Esophagus muscularis mucosa (tissue), 4 donors: ENCODE measurements at regions not wholly inside any gene's neighbourhood (a gene's known extent, or its start where the extent isn't known, plus 50 kb on each side); places are given as distances from the start of the nearest gene placed in this dataset.

ENCODE experiments used
- DNase-seq: peaks from one replicate; pipeline ENCODE4 v3.0.0-alpha.2; 2017; ENCODE audit errors: extremely low spot score
- H3K27ac ChIP-seq, 4 donors: fragments of 200-600 bp; sonication (generic); replicated peaks in 1 of 4; 1 replicate in 3 of 4; 2 replicates in 1 of 4; pipeline ENCODE4 v1.5.1; 2016 to 2019; ENCODE audit warnings: mild to moderate bottlenecking in 1 of 4
- H3K27me3 ChIP-seq, 4 donors: fragments of 200-600 bp; sonication (generic); one replicate each; pipeline versions ENCODE4 v1.5.1 to v1.6.0; 2016 to 2019
- H3K36me3 ChIP-seq, 4 donors: fragments of 200-600 bp; sonication (generic); one replicate each; pipeline ENCODE4 v1.5.1; 2016 to 2019
- H3K4me1 ChIP-seq, 4 donors: fragments of 200-600 bp; sonication (generic); one replicate each; pipeline ENCODE4 v1.5.1; 2016 to 2019
- H3K4me3 ChIP-seq, 4 donors: fragments of 200-600 bp; sonication (generic); 1 replicate in 2 of 4; 2 replicates in 2 of 4; pipeline ENCODE4 v1.5.1; 2016 to 2019; ENCODE audit warnings: mild to moderate bottlenecking in 4 of 4, moderate library complexity in 1 of 4
- H3K9me3 ChIP-seq, 4 donors: fragments of 200-600 bp; sonication (generic); 1 replicate in 3 of 4; 2 replicates in 1 of 4; pipeline ENCODE4 v1.5.1; 2016 to 2019
- EP300 ChIP-seq: sonication (generic); formaldehyde crosslinking; IDR thresholded peaks from one replicate; pipeline ENCODE4 v1.6.1; 2017; ENCODE audit warnings: antibody characterized with exemption
- POLR2A ChIP-seq: fragments of 450-650 bp; IDR thresholded peaks from one replicate; pipeline ENCODE4 v1.6.1; 2017; ENCODE audit warnings: antibody characterized with exemption, moderate library complexity, mild to moderate bottlenecking, low read depth
- POLR2AphosphoS5 ChIP-seq, 2 donors: sonication (generic); formaldehyde crosslinking; IDR thresholded peaks; one replicate each; pipeline ENCODE4 v1.6.1; 2017; ENCODE audit warnings: antibody characterized with exemption in 2 of 2
- WGBS: methylation state at CpG from one replicate; pipeline ENCODE4 v1.1.5; 2018; 5-methylcytosine and 5-hydroxymethylcytosine counted together
- intact Hi-C: fragments of 100-400 bp; cut with DNase I; formaldehyde crosslinking; loops from one replicate; pipeline ENCODE4 v1.15.1; 2023
- TF ChIP-seq, protein P1 (sequence below), 3 experiments: fragments of 200-600 bp in 2 of 3; fragments of 450-650 bp in 1 of 3; sonication (generic) in 2 of 3; IDR thresholded peaks; one replicate each; pipeline ENCODE4 v1.5.1; 2017 to 2019; ENCODE audit warnings: antibody characterized with exemption in 3 of 3, mild to moderate bottlenecking in 2 of 3, moderate library complexity in 1 of 3

DNA sequence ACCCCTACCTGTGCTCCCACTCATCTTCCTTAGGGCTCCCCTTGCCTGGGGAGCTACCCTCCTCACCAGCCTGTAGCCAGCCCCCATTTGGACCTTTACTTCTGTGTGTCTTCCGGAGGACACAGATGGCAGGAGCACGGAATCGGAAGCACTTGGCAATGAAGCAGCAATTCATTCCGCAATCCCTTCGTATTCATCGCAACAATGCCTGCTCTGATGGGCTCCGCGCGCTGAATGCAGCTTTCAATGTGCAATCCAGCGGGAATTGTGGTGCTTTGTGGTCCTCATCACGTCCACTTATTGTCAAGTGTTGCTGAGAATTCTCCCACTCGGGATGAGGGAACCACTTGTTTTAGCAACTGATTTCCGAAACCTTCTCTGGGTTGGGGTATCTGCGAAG is 336.0 kb downstream of the DHX35 start:
- peaks cover 0 to 11% (median 5%) of the 10 kb centered on the region in 4 donors for H3K4me1 ChIP-seq
- H3K27ac ChIP-seq = no peak overlapping the region
- H3K27me3 ChIP-seq = no peaks in the 10 kb centered on the region
- 90% methylated on average over 14 of the region's 14 CpGs for whole genome bisulfite sequencing
- intact Hi-C loops = no loop called here
- no peak for TF ChIP-seq EP300
- no peak for DNase-seq
- no peak overlapping the region for H3K4me3 ChIP-seq
- H3K9me3 ChIP-seq = no peaks in the 10 kb centered on the region
- no peaks in the 10 kb centered on the region for H3K36me3 ChIP-seq

DNA sequence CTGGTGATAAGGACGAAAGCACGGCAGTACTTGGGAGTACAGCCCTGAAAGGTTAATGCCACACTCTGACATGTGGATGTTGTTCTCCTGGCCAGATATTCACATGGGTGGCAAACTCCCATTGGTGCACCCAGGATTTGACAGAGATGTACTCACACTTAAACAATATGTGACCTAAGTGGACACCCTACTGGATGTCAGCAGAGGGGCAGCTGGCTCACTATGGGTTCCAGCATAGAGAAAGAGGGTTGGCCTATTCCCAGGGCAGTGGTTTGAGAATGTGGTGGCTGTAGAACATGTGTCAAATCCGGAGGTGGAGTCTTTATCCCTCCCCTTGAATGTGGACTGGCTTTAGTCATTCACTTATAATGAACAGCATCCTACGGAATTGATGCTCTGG is 333.2 kb downstream of the DHX35 start:
- Histone ChIP-seq H3K9me3 (no peaks in the 10 kb centered on the region), H3K36me3 (no peaks in the 10 kb centered on the region), H3K4me3 (no peak overlapping the region), H3K27me3 (no peaks in the 10 kb centered on the region), H3K4me1 (peaks cover 0 to 24% (median 9%) of the 10 kb centered on the region in 4 donors), H3K27ac (no peak overlapping the region)
- intact Hi-C loops = no loop called here
- DNase-seq = no peak
- WGBS = 43% methylated on average over 4 of the region's 4 CpGs
- TF ChIP-seq POLR2AphosphoS5 (IDR thresholded peaks at IDR 0.05) = no peak
- no peak for TF ChIP-seq POLR2A
- TF ChIP-seq, protein P1, sequence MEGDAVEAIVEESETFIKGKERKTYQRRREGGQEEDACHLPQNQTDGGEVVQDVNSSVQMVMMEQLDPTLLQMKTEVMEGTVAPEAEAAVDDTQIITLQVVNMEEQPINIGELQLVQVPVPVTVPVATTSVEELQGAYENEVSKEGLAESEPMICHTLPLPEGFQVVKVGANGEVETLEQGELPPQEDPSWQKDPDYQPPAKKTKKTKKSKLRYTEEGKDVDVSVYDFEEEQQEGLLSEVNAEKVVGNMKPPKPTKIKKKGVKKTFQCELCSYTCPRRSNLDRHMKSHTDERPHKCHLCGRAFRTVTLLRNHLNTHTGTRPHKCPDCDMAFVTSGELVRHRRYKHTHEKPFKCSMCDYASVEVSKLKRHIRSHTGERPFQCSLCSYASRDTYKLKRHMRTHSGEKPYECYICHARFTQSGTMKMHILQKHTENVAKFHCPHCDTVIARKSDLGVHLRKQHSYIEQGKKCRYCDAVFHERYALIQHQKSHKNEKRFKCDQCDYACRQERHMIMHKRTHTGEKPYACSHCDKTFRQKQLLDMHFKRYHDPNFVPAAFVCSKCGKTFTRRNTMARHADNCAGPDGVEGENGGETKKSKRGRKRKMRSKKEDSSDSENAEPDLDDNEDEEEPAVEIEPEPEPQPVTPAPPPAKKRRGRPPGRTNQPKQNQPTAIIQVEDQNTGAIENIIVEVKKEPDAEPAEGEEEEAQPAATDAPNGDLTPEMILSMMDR (IDR thresholded peaks at IDR 0.05) = no peak
- no peak for TF ChIP-seq EP300

DNA sequence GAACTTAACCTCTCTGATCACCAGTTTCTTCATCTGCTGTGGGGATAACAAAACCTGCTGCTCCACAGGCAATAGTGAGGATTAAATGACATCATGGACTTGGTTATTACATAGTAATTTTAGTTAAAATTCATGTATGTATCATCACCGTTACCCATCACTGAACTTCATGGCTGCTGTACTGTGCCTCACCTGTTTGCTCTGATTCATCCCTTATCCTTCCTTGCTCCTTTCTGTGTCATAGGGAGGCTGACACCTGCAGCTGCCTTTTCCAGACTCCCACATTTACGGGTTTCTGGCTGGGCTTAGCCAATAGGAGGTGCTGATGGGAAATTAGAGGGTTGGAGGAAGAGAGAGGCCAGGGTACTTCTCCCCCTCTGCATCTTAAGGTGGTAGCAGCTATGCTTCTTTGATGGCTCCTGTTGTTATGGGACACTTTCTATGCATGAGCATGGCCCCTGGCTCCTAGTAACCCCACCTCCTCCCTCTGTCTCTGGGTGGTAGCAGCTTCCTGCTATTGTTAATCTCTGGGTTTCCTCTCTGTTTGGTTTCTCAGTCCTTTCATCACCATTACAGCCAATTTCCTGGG is 332.1 kb downstream of the DHX35 start:
- WGBS = 85% methylated on average over 2 of the region's 2 CpGs
- intact Hi-C loops = no loop called here
- H3K27ac ChIP-seq = no peak overlapping the region
- TF ChIP-seq POLR2A = no peak
- no peak for TF ChIP-seq EP300
- TF ChIP-seq POLR2AphosphoS5 (IDR thresholded peaks at IDR 0.05) = no peak
- TF ChIP-seq, protein P1 (IDR thresholded peaks at IDR 0.05) = no peak
- H3K27me3 ChIP-seq = no peaks in the 10 kb centered on the region
- H3K9me3 ChIP-seq = no peaks in the 10 kb centered on the region
- no peaks in the 10 kb centered on the region for H3K36me3 ChIP-seq
- H3K4me1 ChIP-seq = peaks cover 0 to 20% (median 8%) of the 10 kb centered on the region in 4 donors
- no peak overlapping the region for H3K4me3 ChIP-seq
- DNase-seq = no peak

DNA sequence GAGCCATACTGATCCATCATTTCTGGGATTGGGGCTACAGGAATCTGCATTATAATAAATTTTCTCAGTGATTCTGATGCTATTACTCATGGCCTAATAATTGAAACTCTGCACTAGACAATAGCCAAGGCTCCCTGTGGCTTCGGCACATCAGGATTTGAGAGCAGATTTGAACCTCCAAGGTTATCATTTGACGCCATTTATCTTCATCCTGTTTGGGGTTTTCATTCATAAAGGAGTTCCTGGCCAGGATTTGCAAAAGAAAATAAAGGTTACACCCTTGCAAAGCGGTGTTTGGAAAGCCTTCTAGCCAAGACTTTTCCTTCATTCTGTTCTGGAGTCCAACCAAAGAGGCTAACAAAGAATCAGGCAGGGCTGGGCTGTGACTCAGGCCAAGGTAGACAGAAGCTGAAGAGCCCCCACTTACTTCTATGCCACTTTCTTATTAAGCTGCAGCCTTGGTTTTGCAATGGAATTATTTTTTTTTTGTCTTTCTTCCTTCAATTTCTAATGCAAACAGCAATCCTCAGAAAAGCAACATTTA is 330.1 kb downstream of the DHX35 start:
- Histone ChIP-seq H3K36me3 (no peaks in the 10 kb centered on the region), H3K9me3 (no peaks in the 10 kb centered on the region), H3K27ac (no peak overlapping the region), H3K4me3 (no peak overlapping the region), H3K4me1 (peaks cover 0 to 12% (median 5%) of the 10 kb centered on the region in 4 donors), H3K27me3 (no peaks in the 10 kb centered on the region)
- intact Hi-C loops = no loop called here
- TF ChIP-seq POLR2A (no peak), POLR2AphosphoS5 (IDR thresholded peaks at IDR 0.05) (no peak)
- TF ChIP-seq, protein P1 (IDR thresholded peaks at IDR 0.05) = no peak
- 46% methylated on average over 3 of the region's 3 CpGs for WGBS
- DNase-seq = no peak

DNA sequence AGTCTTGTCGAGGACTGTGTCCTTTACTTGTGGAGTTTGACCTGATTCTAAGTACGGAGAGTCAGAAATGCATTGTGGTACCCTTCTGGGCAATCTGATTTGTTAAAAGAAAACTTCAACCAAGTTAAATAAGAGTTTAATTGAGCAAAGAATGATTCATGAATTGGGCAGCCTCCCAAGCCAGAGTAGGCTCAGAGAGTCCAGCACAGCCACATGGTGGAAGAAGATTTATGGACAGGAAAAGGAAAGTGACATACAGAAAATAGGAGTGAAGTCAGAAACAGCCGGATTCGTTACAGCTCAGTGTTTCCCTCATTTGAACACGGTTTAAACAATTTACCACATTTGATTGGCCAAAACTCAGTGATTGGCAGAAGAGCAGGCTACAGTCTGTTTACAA is 329.2 kb downstream of the DHX35 start:
- H3K9me3 ChIP-seq = no peaks in the 10 kb centered on the region
- H3K27ac ChIP-seq = no peak overlapping the region
- intact Hi-C loops = no loop called here
- H3K4me1 ChIP-seq = peaks cover 0 to 12% (median 5%) of the 10 kb centered on the region in 4 donors
- DNase-seq = no peak
- WGBS = 23% methylated on average over 5 of the region's 5 CpGs
- H3K36me3 ChIP-seq = no peaks in the 10 kb centered on the region
- H3K27me3 ChIP-seq = no peaks in the 10 kb centered on the region
- TF ChIP-seq EP300 (no peak), POLR2AphosphoS5 (IDR thresholded peaks at IDR 0.05) (no peak), POLR2A (no peak)
- no peak overlapping the region for H3K4me3 ChIP-seq

DNA sequence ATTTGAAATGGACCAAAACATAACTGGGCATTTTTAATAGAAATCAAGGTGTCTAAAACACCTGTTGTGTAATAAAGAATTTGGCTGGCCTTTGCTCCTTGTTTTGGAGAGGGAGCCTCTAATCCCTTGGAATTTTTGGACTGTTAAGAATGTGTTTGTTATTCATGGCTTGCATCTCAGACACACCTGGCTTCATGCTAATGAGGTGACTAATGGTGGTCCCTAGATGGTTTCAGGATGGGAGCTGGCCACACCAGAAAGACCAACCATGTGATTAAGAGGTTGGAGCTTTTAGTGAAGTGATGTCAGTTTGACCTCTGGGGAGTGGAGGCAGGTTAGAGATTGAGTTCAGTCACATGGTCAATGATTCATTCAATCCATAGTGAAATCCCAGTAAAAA is 328.4 kb downstream of the DHX35 start:
- TF ChIP-seq POLR2A = no peak
- TF ChIP-seq, protein P1 (IDR thresholded peaks at IDR 0.05) = no peak
- no peak for TF ChIP-seq EP300
- no peak for TF ChIP-seq POLR2AphosphoS5 (IDR thresholded peaks at IDR 0.05)
- no peaks in the 10 kb centered on the region for H3K9me3 ChIP-seq
- H3K27me3 ChIP-seq = no peaks in the 10 kb centered on the region
- DNase-seq = no peak
- H3K36me3 ChIP-seq = no peaks in the 10 kb centered on the region
- H3K27ac ChIP-seq = no peak overlapping the region
- no peak overlapping the region for H3K4me3 ChIP-seq
- intact Hi-C loops = no loop called here
- peaks cover 0 to 12% (median 5%) of the 10 kb centered on the region in 4 donors for H3K4me1 ChIP-seq
